HEK293T (cell line): ENCODE measurements at regions not wholly inside any gene's neighbourhood (a gene's known extent, or its start where the extent isn't known, plus 50 kb on each side); places are given as distances from the start of the nearest gene placed in this dataset.

Source experiments
- CTCF ChIA-PET: fragments of 350-600 bp; formaldehyde crosslinking; extraction: SDS; loops from one replicate; lab custom pipeline; 2021; ENCODE audit warnings: antibody characterized with exemption, inconsistent platforms; lab: Yijun Ruan, JAX
- POLR2A ChIA-PET: fragments of 350-600 bp; formaldehyde crosslinking; extraction: SDS; loops from one replicate; lab custom pipeline; 2020; ENCODE audit warnings: antibody characterized with exemption, inconsistent platforms; lab: Yijun Ruan, JAX
- DNase-seq: peaks from one replicate; pipeline ENCODE4 v3.0.0; 2012; ENCODE audit warnings: mixed read lengths; ENCODE audit errors: extremely low spot score
- ARNT ChIP-seq: fragments of 450-650 bp; IDR thresholded peaks from 2 replicates; pipeline ENCODE4 v1.6.1; 2017; ENCODE audit warnings: mild to moderate bottlenecking
- BHLHE40 ChIP-seq: fragments of 450-650 bp; IDR thresholded peaks from 2 replicates; pipeline ENCODE4 v1.6.1; 2016; ENCODE audit warnings: mild to moderate bottlenecking, moderate library complexity, borderline replicate concordance
- CTBP1 ChIP-seq: fragments of 450-650 bp; IDR thresholded peaks from 2 replicates; pipeline ENCODE4 v1.6.1; 2016; ENCODE audit warnings: borderline replicate concordance
- ELF4 ChIP-seq: fragments of 450-650 bp; IDR thresholded peaks from 2 replicates; pipeline ENCODE4 v1.6.1; 2017; ENCODE audit warnings: antibody characterized with exemption
- FOXA1 ChIP-seq: fragments of 450-650 bp; IDR thresholded peaks from 2 replicates; pipeline ENCODE4 v1.6.1; 2016; ENCODE audit warnings: mild to moderate bottlenecking
- FOXK2 ChIP-seq: fragments of 450-650 bp; IDR thresholded peaks from 2 replicates; pipeline ENCODE4 v1.6.1; 2016; ENCODE audit warnings: mild to moderate bottlenecking
- FOXM1 ChIP-seq: fragments of 450-650 bp; IDR thresholded peaks from 2 replicates; pipeline ENCODE4 v1.6.1; 2017; ENCODE audit warnings: mild to moderate bottlenecking, borderline replicate concordance
- HDGF ChIP-seq: fragments of 450-650 bp; IDR thresholded peaks from 2 replicates; pipeline ENCODE4 v1.6.1; 2017; ENCODE audit warnings: antibody characterized with exemption, borderline replicate concordance
- L3MBTL2 ChIP-seq: fragments of 450-650 bp; conservative IDR thresholded peaks from 2 replicates; pipeline ENCODE4 v1.6.1; 2016; ENCODE audit warnings: mild to moderate bottlenecking
- LEF1 ChIP-seq: fragments of 450-650 bp; IDR thresholded peaks from 2 replicates; pipeline ENCODE4 v1.6.1; 2017; ENCODE audit warnings: mild to moderate bottlenecking, borderline replicate concordance
- NFRKB ChIP-seq: fragments of 450-650 bp; IDR thresholded peaks from 2 replicates; pipeline ENCODE4 v1.6.1; 2016; ENCODE audit warnings: mild to moderate bottlenecking, moderate library complexity
- SP1 ChIP-seq: fragments of 450-650 bp; IDR thresholded peaks from 2 replicates; pipeline ENCODE4 v1.6.1; 2017
- SUZ12 ChIP-seq: fragments of 450-650 bp; IDR thresholded peaks from 2 replicates; pipeline ENCODE4 v1.6.1; 2016; ENCODE audit warnings: mild to moderate bottlenecking
- TARDBP ChIP-seq: fragments of 450-650 bp; IDR thresholded peaks from 2 replicates; pipeline ENCODE4 v1.6.1; 2016
- ZNF384 ChIP-seq: fragments of 450-650 bp; IDR thresholded peaks from 2 replicates; pipeline ENCODE4 v1.6.1; 2016
- TF ChIP-seq, protein P1 (sequence below): fragments of 450-650 bp; IDR thresholded peaks from 2 replicates; pipeline ENCODE4 v1.6.1; 2016

DNA sequence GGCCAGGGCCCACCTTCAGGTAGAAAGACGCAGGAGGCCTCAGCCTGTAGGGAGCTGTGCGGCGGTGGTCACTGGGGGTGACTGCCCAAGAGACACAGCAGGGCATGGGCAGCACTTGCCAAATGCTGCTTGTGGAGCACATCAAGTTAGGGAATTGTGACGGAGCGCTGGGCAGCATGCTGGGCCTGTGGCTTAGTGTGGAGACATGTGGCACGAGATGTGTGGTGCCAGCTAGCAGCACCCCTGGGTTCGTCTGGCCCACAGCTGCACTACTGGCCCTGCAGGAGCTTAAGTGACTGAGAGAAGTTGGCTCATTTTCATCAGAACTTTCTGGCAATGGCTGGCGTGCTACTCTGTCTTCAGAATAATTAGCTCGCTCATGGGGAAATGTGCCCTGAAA, 213.1 kb upstream of the SYNDIG1 start:
- TF ChIP-seq, protein P1, sequence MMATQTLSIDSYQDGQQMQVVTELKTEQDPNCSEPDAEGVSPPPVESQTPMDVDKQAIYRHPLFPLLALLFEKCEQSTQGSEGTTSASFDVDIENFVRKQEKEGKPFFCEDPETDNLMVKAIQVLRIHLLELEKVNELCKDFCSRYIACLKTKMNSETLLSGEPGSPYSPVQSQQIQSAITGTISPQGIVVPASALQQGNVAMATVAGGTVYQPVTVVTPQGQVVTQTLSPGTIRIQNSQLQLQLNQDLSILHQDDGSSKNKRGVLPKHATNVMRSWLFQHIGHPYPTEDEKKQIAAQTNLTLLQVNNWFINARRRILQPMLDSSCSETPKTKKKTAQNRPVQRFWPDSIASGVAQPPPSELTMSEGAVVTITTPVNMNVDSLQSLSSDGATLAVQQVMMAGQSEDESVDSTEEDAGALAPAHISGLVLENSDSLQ, result no peak
- TF ChIP-seq TARDBP (no peak), SP1 (no peak), HDGF (no peak), L3MBTL2 (no peak), ZNF384 (no peak), BHLHE40 (no peak), LEF1 (no peak), CTBP1 (no peak), NFRKB (no peak), FOXA1 (no peak), ARNT (no peak), ELF4 (no peak), SUZ12 (no peak)
- ChIA-PET POLR2A (no interaction called here), CTCF (no interaction called here)
- DNase-seq, result no peak

DNA sequence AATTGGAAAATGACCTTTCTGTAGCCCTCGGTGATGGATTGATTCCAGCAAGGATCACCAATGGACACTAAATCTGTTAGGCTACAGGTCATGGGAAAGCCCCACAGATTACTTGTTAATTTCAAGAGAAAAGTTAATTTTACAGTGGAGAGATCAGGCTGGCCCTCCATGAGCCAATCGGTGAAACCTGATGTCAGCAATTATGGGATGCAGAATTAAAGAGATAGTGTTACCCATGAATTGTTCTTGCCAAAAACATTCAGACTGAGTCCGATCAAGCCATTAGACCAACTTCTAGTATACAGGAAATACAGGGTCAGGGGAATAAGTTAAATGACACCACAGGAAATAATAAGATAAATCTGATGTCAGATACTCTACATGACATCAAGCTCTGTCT, 214.9 kb upstream of the SYNDIG1 start:
- ChIA-PET POLR2A (no interaction called here), CTCF (no interaction called here)
- DNase-seq, result no peak
- no peak for TF ChIP-seq FOXA1
- no peak for TF ChIP-seq FOXM1
- TF ChIP-seq, protein P1, result no peak
- TF ChIP-seq ZNF384, result no peak
- no peak for TF ChIP-seq SUZ12

DNA sequence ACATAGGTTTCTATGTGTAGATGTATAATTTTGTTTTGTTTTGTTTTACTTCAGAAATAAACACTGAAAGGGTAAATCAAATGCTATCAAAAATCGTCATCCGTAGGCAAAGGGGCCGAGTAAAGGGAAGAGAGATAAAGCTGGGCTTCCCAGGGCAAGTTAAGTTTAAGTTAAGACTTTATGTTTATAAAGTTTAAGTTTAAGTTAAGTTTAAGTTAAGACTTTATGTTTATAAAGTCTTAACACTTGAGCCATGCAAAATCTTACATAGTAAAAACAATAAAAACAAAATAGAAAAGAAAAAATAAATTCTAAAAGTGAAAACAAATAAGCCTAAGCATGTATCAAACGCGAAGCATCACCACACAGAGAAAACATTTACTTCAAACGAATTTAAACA, 216.1 kb upstream of the SYNDIG1 start:
- CTCF ChIA-PET, result no interaction called here
- TF ChIP-seq HDGF, result no peak
- TF ChIP-seq, protein P1, result no peak
- no peak for TF ChIP-seq FOXK2
- TF ChIP-seq SP1, result no peak
- TF ChIP-seq NFRKB, result no peak
- no peak for TF ChIP-seq TARDBP
- no peak for TF ChIP-seq L3MBTL2
- no peak for TF ChIP-seq CTBP1
- TF ChIP-seq ELF4, result no peak
- TF ChIP-seq SUZ12, result no peak
- TF ChIP-seq ARNT, result no peak
- TF ChIP-seq FOXM1, result no peak
- no peak for TF ChIP-seq ZNF384
- TF ChIP-seq LEF1, result no peak
- POLR2A ChIA-PET, result no interaction called here
- no peak for DNase-seq

DNA sequence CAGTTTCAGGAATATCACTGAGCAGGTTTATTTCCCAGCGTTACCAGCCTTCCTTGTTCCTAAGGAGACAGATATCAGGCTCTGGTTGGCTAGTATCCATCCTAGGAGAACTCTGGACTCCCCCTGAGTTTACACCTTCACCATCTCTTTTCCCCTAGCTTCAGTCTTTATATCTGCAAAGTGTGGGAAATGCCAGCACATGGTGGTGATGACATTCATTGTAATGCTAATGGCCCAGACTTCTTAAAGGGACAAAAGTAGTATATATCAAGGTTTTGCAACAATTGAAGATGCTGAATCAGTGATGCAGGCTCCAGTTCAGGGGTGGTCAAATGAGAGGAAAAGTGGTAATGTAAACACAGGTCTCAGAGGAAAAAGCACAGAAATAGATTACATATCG, 224.3 kb upstream of the SYNDIG1 start:
- ChIA-PET CTCF (no interaction called here), POLR2A (no interaction called here)
- no peak for DNase-seq
- no peak for TF ChIP-seq L3MBTL2
- TF ChIP-seq FOXM1, result no peak
- TF ChIP-seq ARNT, result no peak
- no peak for TF ChIP-seq ELF4
- TF ChIP-seq SP1, result no peak
- no peak for TF ChIP-seq BHLHE40
- TF ChIP-seq HDGF, result no peak
- no peak for TF ChIP-seq NFRKB
- TF ChIP-seq FOXK2, result no peak
- no peak for TF ChIP-seq TARDBP
- no peak for TF ChIP-seq SUZ12
- no peak for TF ChIP-seq CTBP1
- no peak for TF ChIP-seq FOXA1
- no peak for TF ChIP-seq ZNF384

DNA sequence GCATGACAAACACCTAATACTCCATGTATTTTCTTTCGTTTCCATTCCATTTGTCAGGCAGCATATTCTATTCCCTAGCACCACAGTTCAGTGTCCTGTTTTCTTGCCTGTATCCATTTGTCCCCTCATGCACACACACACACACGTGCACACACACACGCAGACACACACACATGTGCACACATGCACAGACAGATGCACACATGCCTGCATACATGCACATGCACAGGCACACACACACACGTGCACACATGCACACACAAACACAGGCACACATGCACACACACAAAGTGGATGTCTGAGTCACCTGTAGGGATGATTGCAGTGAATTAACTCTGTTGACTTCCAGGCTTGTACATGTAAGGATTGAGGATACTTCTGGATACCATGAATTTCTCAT, 226.7 kb upstream of the SYNDIG1 start:
- no peak for TF ChIP-seq NFRKB
- no peak for DNase-seq
- ChIA-PET CTCF (no interaction called here), POLR2A (no interaction called here)

DNA sequence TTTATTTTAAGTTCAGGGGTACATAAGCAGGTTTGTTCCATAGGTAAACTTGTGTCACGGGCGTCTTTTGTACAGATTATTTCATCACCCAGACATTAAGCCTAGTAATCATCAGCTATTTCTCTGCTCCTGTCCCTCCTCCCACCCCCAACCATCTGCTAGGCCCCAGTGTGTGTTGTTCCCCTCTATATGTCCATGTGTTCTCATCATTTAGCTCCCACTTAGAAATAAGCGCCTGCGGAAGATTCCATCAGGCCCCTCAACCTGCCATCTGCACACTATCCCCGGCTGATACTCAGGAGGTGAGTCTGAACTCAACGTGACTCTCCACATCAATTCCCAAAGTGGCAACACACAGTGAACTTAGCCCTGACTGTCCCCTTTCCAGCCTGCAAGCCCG, 228.0 kb upstream of the SYNDIG1 start:
- TF ChIP-seq ELF4, result no peak
- TF ChIP-seq TARDBP, result no peak
- no peak for TF ChIP-seq SP1
- TF ChIP-seq NFRKB, result no peak
- no peak for TF ChIP-seq BHLHE40
- TF ChIP-seq HDGF, result no peak
- no peak for TF ChIP-seq L3MBTL2
- no peak for TF ChIP-seq ARNT
- TF ChIP-seq, protein P1, result no peak
- no peak for TF ChIP-seq SUZ12
- TF ChIP-seq FOXK2, result no peak
- TF ChIP-seq FOXA1, result no peak
- POLR2A ChIA-PET, result no interaction called here
- CTCF ChIA-PET, result no interaction called here
- DNase-seq, result no peak
